Cardiac fibroblast (primary cell): ENCODE measurements at regions not wholly inside any gene's neighbourhood (a gene's known extent, or its start where the extent isn't known, plus 50 kb on each side); places are given as distances from the start of the nearest gene placed in this dataset.

Experiments
- DNase-seq, 2 donors: peaks; one replicate each; pipeline versions ENCODE4 v3.0.0 to v3.0.0-alpha.2; 2010; ENCODE audit warnings: low read depth in 2 of 2
- H3K4me3 ChIP-seq, 2 donors: replicated peaks in 1 of 2; 1 replicate in 1 of 2; 2 replicates in 1 of 2; pipeline ENCODE4 v1.5.1; 2011; ENCODE audit warnings: low read depth in 2 of 2, low read length in 2 of 2, mild to moderate bottlenecking in 2 of 2, moderate library complexity in 1 of 2
- CTCF ChIP-seq: IDR thresholded peaks from one replicate; pipeline ENCODE4 v1.5.1; 2011; ENCODE audit warnings: low read depth, mild to moderate bottlenecking, low read length, inconsistent platforms

GRCh38 chr10:78781251-78781913 lies 287.4 kb upstream of the ZMIZ1 start:
- no peak for DNase-seq

GRCh38 chr10:78781991-78782390 lies 286.8 kb upstream of the ZMIZ1 start:
- DNase-seq, result no peak
- TF ChIP-seq CTCF, result no peak
- no peak overlapping the region for H3K4me3 ChIP-seq

More at GRCh38 chr10:78781251-78781913, 287.4 kb upstream of the ZMIZ1 start:
- TF ChIP-seq CTCF, result no peak
- no peak overlapping the region for H3K4me3 ChIP-seq

- no peak for TF ChIP-seq CTCF
- no peak overlapping the region for H3K4me3 ChIP-seq
- DNase-seq, result no peak
Observed at GRCh38 chr10:78782441-78782840, 286.3 kb upstream of the ZMIZ1 start.

GRCh38 chr10:78783753-78784152 lies 285.0 kb upstream of the ZMIZ1 start:
- H3K4me3 ChIP-seq, result no peak overlapping the region
- DNase-seq, result no peak
- no peak for TF ChIP-seq CTCF

- no peak overlapping the region for H3K4me3 ChIP-seq
- DNase-seq, result peak in 1 of 2 donors; percentile 49
- no peak for TF ChIP-seq CTCF
Observed at GRCh38 chr10:78784546-78784945, 284.2 kb upstream of the ZMIZ1 start.

- no peak overlapping the region for H3K4me3 ChIP-seq
- no peak for TF ChIP-seq CTCF
- no peak for DNase-seq
Observed at GRCh38 chr10:78785066-78785465, 283.7 kb upstream of the ZMIZ1 start.

GRCh38 chr10:78785991-78786390 lies 282.8 kb upstream of the ZMIZ1 start:
- TF ChIP-seq CTCF, result no peak
- DNase-seq, result no peak
- no peak overlapping the region for H3K4me3 ChIP-seq
